GM18873 (cell line): ENCODE measurements at regions not wholly inside any gene's neighbourhood (a gene's known extent, or its start where the extent isn't known, plus 50 kb on each side); places are given as distances from the start of the nearest gene placed in this dataset.

Experiments used
- ATAC-seq: cut with Tn5 transposase; IDR thresholded peaks from one replicate; pipeline ENCODE4 v1.9.1; 2021; ENCODE audit warnings: mild to moderate bottlenecking, moderate library complexity, moderate number of reproducible peaks; ENCODE audit not compliant: unreplicated experiment, low FRiP score

GRCh38 chr17:77407321-77408277, 266.8 kb downstream of the SEC14L1 start:
- no peak for ATAC-seq

GRCh38 chr17:77408284-77408683, 267.5 kb downstream of the SEC14L1 start:
- ATAC-seq, result no peak

- no peak for ATAC-seq
Measured at GRCh38 chr17:77409282-77410161, 268.8 kb downstream of the SEC14L1 start.

DNA sequence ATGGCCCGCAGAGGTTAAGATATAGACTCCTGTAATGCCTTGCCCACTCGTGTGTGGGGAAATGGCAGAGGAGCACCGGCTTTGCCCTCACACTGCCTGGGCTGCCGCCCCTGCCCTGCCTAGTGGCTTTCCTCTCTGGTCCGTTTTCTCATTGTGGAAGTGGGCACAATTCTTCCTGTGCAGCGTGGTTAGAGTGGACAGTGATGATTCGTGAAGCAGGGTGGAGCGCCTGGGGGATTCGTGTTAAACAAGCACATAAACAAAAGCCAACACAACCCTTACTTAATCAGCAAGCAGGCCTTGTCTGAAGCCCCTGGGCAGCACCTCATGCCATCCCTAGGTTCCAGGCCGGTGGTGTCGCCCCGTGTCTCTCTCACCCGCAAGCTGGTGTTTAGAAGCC, 269.7 kb downstream of the SEC14L1 start:
- ATAC-seq, result no peak

DNA sequence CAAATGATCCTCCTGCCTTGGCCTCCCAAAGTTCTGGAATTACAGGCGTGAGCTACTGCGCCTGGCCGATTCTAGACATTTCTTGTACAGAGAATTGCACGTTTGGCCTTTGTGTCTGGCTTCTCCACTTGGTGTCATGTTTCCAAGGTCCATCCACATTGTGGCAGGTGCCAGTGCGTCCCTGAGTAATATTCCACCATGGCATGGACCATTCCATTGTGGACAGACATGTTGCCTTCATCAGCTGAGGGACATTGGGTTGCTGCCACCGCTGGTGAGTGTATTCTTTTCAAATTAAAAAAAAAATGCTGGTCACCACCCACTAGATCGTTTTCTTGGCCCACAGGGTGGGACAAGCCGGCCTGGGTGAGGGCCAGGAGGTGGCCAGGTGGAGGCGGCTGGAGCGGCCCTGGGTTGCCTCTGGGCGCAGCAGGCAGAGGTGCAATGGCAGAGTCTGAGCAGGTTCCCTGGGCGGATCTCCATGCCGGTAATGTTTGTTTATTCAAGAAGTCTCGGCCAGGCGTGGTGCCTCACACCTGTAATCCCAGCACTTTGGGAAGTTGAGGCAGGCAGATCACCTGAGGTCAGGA, 274.1 kb downstream of the SEC14L1 start:
- ATAC-seq, result no peak

DNA sequence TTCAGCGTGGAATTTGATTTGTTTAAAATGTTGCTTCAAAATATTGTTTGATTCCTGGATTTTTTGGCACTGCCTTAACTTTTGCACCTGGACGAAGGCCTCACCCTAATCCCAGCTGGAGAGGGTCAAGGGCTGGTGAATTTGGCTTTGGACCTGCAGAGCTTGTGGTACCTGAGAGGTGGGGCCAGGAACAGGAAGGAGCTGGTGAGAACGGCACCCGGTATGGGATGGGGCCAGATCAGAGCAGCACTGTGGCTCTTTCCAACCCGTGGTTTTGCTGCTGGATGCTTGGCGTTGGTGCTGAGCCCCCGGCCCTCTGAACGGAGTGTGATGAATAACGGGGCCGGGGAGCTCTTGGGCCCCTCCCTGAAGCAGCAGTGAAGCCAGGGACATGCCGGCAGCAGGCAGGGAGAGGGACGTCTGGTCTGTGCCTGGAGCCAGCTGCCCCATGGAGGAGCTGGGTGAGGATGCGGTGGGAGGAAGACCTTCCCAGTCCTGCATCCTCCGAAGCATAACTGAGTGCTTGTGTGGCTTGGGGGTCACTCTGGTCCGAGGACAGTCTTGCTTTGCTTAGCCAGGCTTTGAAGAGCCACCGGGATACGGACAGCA, 275.4 kb downstream of the SEC14L1 start:
- ATAC-seq, result no peak

DNA sequence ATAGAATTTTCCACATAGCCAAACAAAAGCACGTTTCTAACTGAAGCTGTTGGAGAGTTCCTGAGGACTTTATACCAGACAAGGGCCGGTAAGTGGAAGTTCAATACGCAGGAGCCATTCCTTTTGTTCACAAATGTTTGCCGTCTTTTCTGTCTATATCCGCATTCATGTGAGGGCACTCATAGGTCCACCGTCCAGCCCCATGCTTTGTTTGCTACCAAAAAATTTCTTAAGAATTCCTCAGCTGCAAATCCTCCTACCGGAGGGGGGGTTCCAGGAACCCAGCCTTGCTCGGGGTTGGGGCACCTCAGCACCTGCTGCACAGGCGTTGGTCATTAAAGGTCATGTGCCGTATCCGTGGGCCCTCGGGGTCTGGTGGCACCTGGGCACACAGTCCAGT, 276.8 kb downstream of the SEC14L1 start:
- no peak for ATAC-seq

DNA sequence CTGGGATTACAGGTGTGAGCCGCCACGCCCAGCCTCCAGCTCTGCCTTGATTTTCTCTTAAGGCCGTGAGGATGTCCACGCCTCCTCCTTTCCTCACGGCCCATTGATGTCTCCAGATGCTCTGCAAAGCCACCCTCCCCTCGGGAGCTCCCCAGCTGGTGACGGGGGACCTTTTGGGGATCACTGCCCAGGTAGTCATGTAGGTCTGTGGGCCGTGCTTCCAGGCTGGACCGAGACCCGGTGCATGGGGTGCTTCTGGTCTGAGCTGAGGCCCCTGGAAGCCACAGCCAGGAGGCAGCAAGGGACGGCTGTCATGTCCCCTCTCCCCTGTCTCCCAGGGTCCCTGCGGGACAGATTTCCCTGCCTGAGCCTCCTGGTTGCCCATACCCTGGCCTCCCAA, 277.8 kb downstream of the SEC14L1 start:
- no peak for ATAC-seq

GRCh38 chr17:77419095-77419494, 278.3 kb downstream of the SEC14L1 start:
- no peak for ATAC-seq

DNA sequence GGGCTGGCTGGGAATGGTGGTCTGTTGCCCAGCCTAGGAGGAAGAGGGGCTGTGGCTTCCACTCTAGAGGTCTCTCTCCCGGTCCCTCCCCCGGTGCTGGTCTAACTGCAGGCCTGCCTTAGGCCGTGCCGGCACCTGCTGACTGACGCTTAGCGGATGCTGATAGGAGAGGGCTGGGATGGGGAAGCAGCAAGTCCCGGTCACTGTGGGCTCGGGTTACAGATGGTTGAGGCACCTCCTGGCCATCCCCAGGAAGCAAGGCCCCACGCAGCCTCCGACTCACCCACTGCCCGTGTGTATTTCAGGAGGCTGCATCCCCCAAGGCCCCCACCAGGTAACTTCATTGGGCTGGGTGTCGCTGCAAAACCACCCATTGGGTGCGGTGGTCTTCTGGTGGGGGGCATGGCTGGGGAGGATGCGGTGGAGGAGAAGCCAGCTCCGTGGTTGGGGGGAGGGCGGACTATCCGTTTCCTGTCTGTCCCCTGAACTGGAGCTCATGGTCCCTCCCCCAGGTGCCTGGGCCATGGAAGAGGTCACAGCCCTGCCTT, 278.9 kb downstream of the SEC14L1 start:
- no peak for ATAC-seq

DNA sequence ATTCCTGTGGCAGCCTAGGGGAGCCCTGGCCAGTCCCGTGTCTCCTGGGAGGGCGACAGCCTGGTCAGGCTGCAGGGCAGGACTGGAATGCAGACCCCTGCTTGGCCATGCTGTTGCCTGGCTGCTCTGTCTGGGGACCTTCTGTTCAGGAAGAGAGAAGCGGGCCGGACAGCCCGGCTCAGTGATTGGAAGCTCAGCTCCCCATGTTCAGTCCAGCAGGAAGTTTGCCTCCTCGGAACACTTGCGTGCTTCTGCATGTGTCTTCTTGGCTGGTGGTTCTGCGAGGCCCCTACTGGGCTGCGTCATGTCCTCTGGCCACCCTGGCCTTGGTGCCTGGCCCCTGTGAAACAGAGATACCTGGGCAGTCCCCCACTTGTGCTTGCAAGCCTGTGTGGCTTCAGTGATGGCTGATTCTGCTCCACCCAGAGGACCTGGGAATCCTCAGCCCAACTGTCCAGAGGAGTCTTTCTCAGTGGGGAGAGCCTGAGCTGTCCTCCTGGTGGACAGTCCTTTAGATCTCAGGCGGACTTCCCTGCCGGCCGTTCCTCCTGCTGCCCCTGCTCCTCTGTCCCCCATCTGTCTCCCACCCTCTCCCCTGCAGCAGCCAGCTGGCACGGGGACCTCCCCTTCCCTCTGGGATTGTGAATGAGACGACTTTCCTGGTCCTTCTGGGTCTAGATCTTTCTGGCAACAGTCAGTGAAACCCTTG, 279.5 kb downstream of the SEC14L1 start:
- no peak for ATAC-seq

DNA sequence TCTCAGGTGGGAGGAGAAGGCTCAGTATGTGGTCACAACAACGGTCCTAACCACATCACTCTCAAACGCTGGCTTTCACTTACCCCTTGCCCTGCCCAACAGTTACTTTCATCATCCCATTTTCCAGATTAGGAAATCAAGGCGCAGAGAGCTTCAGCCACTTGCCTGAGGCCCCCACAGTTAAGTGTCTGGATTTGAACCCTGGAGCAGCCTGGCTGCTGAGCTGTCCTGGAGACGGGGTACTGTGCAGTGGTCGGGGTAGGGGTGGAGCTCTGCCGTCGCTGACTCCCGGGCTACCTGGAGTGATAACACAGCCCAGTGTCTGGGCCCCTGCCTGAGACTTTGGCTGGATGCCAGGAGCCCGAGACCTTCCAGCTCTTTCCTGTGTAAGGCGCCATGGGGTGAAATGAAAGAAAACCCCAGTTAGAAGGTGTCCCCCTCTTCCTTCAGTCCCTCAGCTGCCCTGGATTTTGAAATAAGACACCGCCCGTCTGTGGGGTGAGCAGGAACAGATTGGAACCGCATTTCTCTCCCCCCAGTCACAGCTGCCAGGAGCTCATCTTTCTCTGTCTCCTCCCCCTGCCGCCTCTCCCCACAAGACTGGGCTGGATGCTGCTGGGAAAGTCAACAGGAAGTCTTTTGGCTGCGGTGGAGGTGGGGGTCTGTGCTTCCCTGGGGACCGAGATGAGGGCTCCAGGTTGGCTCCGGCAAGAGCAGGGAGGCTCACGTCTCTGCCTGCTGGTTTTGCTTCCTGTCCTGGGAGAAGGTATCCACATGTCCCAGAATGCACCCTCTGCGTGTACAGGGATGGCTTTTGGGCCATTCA, 280.2 kb downstream of the SEC14L1 start:
- no peak for ATAC-seq

DNA sequence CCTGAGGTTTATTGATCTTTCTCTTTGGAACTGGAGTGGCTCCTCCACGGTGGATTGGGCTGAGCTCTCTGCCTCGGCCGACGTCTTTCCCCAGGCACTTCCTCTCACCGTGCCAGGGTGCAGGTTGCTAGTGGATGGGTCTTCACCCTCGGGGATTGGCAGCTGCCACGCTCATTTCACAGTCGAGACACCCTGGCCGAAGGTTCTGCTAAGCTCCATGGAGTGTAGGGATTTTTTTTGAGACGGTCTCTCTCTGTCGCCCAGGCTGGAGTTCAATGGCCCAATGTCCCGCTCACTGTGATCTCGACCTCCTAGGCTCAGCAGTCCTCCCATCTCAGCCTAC, 280.8 kb downstream of the SEC14L1 start:
- no peak for ATAC-seq

- ATAC-seq, result no peak
Measured at GRCh38 chr17:77422104-77422747, 281.5 kb downstream of the SEC14L1 start.

DNA sequence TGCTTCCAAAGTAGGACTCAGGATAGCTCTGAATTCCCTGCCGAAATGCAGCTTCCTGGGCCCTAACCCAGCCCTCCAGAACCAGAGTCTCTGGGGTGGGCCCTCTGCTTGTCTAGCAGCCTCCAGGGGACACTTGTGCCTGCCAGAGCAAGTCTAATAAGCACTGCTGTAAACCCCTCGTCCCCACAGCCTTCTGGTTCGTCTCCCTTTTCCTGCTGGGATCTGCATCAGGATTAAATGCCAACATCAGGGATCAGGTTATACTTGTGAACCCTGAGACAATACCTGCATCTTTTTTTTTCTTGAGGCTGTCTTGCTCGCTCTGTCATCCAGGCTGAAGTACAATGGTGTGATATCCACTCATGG, 282.0 kb downstream of the SEC14L1 start:
- no peak for ATAC-seq

- ATAC-seq, result no peak
Measured at GRCh38 chr17:77423589-77424451, 283.1 kb downstream of the SEC14L1 start.

GRCh38 chr17:77424585-77425344, 284.0 kb downstream of the SEC14L1 start:
- no peak for ATAC-seq
